COLO668 (cell line): ENCODE measurements at regions not wholly inside any gene's neighbourhood (a gene's known extent, or its start where the extent isn't known, plus 50 kb on each side); places are given as distances from the start of the nearest gene placed in this dataset.

Experiments used
- DNase-seq: peaks from one replicate; lab custom pipeline; 2025; ENCODE audit not compliant: unreplicated experiment; lab: John Stamatoyannopoulos, UW

DNA sequence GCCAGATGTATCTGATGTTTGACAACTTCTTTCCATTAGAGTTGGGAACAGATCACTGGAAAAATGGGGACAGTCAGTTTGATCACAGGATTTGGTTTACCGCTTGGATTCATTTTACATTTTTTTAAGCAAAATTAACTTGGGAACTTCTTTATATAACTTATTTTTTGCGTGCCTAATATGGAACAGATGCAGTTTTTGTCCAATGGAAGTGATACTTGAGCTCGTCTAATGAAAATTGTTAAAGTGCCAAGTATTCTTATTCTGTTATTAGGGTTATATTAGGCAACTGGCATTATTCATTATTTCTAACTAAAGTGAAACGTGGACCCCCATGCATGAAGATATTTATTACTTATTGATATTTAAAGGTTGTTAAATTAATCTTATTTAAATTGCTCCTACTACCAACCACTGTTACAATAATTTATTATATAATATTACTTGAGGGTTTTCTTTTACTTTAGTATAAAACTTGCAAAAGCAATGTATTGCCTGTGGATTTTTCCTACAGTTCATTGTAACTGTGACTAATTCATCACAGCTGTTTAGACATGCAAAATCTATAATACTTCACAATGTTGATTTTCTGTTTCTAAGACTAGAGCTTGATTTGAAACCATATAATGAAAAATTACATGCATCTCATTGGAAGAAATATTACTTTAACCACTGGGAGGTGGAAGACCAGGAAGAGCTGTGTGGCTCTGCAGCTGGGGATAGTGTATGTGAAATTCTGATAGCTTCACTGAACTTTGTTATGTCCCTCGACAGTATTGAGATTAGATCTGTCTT is 787.3 kb upstream of the WWC1 start:
- DNase-seq, result no peak

DNA sequence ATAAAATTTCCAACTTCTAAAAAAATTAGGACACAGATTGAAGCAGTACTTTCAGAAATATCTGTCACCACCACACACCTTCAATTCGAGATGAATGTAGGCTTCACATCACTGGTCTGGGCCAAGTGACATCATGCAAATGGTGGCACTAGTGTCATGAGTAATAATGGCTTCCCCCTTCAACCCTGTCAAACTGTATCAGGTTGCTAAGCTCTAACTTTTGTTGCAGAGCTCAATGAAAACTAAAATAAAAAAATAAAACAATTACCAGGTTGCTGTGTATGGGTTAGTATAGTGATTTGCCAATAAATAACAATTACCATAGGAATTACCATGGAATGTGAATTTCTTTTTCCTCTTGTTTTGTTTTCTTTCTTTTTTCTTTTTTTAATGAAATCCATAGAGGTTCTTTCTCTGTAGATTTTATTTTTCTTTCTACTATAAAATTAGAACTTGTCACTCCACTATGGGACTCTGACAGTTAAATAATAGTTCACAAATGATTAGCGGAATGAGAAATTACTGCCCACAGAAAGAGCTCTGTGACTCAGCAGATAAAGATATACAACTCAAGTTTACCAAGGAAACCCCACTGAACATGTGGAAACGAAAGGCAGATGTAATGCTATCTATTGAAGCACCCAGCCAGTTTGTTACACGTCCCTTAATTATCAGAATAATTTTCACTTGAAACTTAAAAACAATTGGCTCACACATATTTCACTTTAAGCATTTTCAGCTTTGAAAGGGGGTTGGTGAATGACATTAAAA is 783.8 kb upstream of the WWC1 start:
- DNase-seq, result no peak

DNA sequence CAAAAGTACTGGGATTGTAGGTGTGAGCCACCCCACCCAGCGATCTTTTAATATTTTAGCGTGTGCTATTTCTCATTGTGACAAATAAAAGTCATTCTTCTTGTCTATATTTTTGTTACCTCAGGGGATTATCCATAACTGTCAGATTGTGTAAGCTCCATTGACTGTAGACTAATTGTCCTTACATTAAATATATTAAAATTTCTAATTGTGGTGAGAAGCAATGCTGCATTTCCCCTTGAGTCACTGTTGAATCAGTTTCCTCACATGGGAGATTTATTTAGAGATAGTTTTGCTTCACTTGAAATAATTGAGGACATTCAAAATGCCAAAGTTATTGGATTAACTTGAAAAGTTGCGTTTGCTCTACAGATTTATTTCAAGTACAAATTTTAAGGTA is 782.4 kb upstream of the WWC1 start:
- DNase-seq, result no peak

DNA sequence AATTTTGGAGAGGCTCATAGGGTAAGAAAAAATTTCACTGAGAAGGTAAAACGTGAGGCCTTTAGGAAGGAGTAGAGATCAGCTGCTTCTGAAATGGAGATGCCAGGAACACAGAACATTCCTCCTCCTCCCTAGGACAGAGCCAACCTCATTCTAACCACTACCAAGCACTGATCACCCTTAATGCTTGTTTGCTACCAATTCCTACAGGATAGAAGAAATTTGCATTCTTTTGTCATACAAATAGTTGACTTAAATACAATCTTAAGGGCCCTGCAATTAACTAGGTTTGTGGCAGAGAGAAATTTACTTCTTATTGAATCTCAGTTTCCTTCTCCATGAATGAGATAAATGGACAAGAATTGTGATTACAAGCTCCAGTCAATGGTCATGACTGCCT is 780.2 kb upstream of the WWC1 start:
- no peak for DNase-seq

DNA sequence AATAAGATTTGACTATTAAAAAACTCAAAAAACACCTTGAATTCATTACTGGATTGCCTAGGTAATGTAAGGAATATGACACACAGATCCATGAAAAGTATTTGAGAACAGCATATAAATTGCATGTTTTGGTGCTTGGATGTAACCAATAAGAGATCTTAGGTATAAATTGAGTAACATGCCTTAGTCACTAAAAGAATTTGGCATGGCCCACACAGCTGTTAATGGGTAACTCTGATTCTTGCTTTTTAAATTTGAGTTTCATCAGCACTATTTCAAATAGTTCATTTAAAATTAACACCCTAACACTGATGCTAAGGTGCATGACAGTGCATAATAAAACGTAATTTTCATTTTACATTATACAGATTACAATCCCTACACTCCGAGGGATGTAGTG is 779.3 kb upstream of the WWC1 start:
- no peak for DNase-seq

DNA sequence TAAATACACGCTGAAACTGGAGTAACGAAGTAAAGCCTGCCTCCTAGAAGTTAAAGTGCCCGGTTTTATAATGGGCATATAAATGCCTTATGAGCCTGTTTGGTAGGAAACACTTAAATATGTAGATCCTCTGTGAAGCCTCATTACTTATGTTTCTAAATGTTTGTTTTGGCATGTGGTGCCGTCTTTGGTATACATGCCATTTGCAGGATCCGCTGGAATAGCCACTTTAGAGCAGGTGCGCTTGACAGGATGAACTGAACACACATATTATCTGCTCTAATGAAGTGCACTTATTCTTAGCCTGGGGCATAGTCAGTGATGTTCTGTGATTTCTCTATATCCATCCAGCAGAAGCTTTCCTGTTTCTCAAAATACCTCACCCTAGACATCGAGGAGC is 778.1 kb upstream of the WWC1 start:
- DNase-seq, result no peak

DNA sequence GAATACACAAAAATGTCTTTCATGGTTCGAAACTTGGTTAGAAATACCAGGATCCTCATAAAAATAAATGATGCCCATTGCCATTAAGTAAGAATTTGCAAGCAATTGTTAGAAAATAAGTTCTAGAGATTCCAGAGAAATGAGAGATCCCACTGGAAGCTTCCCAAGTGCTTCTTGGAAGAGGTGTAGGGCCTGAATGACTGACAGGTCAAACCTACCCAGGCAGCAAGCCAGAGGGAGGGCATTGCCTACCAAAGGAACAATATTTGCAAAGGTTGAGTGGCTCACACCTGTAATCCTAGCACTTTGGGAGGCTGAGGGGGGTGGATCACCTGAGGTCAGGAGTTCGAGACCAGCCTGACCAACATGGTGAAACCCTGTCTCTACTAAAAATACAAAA is 777.0 kb upstream of the WWC1 start:
- DNase-seq, result no peak

DNA sequence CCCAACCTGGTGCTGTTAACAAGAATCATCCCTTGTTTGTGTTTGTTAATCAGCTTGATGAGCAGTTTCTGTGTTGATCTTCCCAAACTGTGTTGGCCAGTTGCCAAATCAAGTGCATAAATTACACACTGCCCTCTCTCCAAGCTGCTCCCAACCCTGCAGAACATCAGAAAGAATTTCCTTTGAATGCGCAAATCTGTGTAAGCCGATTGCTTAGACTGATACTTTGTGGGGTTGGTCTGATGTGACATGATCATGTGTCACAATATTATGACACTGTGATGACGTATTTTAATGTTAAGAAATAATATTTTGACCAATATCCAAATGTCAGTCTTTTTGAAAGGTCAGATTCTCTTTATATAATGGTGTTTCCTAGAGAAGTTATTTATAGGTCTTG is 766.4 kb upstream of the WWC1 start:
- no peak for DNase-seq

DNA sequence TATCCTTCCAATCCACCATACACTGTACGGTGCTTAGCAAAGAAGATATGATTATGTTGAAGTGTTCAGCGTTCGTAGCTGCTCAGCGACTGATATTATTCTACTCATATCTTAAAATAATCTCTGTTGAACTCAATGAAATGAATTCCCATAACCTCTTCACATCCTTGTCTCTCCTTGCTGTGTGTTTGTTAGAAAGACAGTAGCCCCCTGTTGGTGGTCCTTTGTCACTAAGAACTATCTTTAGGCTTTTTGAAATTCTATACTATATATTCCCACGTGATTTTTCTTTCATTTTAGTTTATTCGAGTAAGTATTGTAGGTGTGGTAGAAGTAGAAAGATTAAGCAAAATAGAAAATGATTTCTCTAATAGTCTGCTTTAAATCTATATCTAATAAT is 762.8 kb upstream of the WWC1 start:
- no peak for DNase-seq

DNA sequence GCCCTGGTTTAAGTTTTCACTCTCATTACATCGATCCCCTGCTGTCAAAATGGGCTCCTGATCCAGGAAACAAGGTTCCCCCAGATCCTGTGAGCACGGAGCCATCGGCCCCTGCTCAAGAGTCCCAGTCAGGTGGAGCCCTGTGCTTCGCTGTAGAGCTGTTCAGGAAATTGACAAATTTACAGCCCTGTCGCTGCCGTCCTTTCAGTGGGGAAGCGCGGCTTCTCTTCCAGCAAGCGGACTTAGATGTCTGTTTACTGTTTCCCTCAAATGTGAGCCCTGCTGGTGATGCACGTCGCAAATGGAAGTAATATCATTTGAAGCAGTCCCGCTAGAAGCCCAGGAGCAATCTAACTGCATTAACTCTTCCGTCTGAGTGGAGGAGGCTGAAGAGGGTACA is 760.9 kb upstream of the WWC1 start:
- DNase-seq, result no peak

DNA sequence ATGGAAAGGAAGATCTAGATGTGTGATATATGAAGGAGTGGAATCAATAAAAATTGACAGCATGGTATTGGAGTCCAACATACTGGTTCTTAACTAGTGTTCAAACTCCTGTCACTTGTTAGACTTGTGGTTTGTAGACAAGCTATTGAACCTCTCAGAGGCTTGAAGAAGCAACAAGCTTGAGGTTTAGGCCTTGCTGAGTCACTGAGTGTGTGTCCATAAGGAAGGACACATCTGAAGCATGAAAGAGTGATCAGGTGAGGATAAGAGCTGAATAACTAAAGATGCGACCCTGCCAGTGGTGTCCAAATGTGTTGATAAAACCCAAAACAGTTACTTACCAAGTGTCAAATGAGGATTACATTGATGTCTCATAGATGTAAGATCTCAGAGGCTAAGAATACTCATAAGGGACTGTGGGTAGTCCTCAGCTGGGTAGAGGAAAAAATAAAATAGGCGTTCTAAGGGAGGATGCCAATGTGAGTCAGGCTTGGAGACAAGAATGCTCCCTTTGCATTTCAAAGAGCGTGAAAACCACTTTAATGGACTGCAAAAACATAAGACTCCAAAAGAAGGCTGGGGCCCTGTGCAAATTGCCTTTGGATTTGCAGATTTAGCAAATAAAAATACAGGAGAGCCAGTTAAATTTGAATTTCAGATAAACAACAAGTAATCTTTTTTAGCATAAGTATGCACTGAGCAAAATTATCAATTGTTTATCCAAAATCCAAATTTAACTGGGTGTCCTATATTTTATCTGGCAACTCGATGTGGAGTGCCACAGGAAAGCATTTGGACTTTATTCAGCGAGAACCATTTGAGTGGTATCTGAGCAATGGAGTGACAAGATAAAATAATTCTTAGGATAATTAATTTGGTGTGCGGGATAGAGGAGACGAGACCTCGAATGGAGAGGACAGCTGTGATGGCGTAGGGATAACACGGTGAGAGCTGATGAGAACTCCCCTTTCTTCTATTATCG is 757.3 kb upstream of the WWC1 start:
- DNase-seq, result no peak

DNA sequence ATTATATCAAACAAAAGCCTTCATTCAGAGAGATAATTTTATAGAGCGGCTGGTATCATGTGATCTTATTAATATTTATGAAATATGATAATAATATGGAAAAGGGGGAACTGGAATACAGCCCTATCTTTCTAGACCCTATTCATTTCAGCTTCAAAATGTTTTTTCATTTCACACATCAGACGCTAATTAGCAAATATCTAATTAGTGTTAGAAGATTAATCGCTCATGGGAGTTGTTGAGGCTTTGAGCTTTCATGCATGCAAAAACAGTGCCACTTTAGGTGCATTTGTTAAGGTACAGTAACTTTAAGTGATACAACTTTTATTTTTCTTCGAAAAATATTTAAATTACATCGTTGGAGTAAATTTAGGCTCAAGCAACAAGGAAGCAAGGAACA is 751.7 kb upstream of the WWC1 start:
- no peak for DNase-seq

DNA sequence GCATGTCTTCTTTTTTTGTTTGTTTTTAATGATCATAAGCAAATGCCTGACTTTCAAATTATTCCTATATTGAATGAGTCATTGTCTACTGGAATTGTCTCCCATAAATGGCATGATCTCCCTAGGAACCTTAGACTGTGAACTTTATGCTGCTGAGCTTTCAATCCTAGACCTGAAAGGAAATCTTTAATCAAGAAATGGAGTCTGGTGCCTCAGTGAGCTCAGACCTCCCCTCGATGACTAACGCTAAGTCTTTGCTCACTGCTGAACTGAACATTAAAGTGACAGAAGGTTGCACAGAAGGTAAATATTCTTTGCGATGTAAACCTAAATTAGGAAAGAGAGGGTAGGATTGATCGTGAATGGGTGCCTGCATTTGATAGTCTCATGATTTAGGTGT is 745.2 kb upstream of the WWC1 start:
- no peak for DNase-seq

DNA sequence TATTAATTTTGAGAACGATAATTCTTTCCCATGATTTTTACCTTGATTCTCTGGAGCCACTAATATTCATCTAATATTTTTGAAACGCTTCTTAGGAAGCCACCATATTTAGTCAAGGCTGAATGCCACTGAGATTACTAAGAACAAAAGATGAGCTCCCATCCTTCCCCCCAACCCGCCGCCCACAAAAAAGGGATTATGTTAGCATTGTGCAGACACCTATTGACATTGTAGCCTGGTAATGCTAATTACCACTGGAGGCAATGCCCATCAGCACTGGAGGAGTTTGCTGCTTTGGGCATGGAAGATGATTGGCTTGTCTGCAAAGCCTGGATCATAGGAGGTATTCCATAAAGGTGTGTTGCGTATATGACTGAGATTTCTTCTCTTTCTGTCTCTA is 739.1 kb upstream of the WWC1 start:
- no peak for DNase-seq

DNA sequence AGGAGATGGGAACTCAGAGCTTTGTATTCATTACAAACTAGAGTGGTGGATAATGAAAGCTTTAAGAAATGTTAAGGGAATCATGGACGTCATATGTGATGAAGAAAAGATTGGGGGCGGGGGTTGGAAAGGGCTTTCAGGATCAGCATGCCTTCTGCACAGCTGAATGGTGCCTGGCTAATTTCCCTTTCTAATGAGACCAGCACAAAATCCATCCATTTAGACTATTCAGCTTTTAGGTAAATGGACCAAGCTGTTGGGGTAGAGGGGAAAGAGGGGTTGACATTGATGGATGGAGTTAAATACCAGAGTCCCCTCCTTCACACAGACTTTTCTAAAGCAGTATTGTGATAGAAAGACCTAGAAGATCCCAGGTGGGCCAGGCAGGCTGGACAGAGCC is 737.9 kb upstream of the WWC1 start:
- DNase-seq, result no peak

DNA sequence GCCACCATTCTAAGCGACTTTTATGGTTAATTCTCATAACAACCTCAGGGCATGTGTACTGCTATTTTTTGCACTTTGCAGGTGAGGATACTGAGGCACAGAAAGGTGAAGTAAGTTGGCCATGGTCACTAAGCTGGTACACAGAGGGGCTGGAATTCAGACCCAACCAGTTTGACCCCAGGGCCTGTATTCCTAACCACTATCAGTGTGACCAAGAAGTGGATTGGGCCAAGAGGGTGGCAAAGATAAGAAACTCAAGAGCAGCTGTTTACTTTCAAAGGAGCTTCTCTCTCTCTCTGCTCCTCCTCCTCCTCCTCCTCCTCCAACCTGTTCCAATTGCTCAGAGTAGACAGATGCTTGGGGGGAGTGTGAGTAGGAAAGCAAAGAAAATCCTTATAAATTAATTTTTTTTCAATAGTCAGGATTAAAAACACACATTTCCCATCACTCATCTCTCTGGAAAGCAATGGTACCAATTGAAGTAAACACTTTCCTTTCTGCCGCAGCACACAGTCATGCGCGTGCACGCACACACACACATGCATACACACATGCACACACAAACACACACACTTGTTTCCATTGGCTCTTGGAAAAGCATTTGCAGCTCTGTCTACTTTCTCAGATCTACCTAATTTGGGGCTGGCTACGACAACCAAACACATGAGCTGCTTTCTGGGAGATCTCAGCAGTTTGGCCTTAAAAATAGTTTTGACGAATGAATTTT is 736.7 kb upstream of the WWC1 start:
- no peak for DNase-seq

DNA sequence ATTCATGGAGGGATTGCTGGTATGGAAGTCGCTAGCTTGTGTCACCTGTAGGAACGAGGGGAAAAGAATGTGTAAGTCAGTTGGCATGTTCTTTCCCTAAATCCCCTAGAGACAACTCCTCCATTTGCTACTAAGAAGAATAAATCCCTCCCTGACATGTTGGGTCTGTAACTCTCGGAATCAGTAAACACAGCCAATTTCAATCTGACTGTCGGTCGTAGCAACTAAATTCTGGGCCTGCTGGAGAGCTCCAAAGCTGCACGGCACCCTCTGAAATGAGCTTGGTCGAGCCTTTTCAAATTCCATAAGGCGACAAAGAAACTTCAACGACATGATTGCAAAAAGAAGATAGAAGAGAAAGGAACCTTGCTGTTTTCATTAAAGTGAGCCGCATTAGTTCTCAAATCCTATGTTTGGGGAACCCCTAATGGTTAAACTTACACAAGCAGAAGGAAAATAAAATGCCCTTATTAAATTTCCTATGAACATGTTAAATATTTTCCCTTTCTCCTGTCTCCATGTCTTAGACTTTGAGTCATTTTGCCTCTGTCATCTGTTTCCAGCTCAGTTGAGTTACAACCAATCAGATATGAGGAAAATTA is 735.8 kb upstream of the WWC1 start:
- DNase-seq, result no peak

DNA sequence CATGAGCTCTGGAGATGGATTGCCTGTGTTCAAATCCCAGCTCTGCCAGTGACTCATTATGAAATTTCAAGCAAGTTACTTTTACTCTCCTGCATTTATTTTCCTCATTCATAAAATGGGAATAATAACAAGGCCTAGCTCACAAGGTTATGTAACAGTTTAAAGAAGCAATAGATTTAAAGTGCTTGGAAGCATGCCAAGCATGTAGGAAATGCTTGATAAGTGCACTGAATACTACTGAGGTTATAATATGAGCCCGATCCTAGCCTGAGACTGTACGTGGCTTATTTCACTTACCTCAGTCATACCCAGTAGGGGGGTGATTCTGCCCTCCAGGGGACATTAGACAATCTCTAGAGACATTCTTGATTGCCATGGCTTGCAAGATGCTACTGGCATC is 734.1 kb upstream of the WWC1 start:
- no peak for DNase-seq

DNA sequence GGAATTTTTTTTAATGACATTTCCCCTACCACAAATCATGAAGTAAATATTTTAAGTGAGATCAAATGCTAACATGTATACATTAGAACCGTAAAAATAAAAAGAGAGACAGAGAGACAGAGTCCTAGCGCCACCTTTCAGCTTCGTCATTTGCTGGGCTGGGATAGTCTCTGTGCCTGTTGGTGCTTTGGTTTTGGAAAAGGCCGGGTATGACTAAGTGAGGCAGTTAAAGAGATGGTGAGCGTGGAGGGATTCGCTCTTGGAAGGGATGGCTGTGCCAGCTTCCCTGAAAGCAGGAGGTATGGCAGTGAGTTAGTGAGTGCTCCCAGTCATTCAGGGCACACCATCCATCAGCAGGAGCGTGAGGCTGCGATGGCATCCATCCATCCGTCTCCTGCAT is 729.6 kb upstream of the WWC1 start:
- DNase-seq, result no peak

DNA sequence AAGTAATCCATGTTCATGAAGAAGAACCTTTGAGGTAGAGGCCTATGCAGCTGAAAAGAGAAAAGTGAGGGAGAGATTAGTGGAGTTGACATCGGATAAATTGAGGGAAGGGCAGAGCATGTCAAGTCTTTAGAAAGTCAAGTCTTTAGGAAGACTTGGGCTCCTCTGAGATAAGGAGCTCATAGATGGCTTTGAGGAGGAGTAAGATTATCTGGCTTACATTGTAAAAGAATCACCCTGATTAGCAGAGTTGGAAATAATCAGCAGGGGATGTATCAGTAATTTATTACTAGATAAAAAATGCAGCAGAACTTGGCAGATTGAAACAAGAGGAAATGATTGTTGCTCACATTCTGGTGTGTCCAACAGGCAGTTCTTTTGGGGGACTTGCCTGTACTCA is 727.2 kb upstream of the WWC1 start:
- DNase-seq, result no peak
